Stomach (tissue), 8 donors: ENCODE measurements at regions not wholly inside any gene's neighbourhood (a gene's known extent, or its start where the extent isn't known, plus 50 kb on each side); places are given as distances from the start of the nearest gene placed in this dataset.

Source experiments
- DNase-seq, 2 donors: peaks; one replicate each; pipeline versions ENCODE4 v3.0.0 to v3.0.0-alpha.2; 2013 to 2019
- H3K27ac ChIP-seq, 5 donors: fragments of 200-600 bp in 4 of 5; sonication (generic) in 4 of 5; one replicate each; pipeline ENCODE4 v1.5.1; 2013 to 2019; ENCODE audit warnings: mild to moderate bottlenecking in 1 of 5, moderate library complexity in 1 of 5
- H3K27me3 ChIP-seq, 3 donors: fragments of 200-600 bp; sonication (generic); one replicate each; pipeline ENCODE4 v1.5.1; 2017 to 2019; ENCODE audit warnings: mixed run types in 1 of 3
- H3K36me3 ChIP-seq, 4 donors: fragments of 200-600 bp; sonication (generic); 1 replicate in 3 of 4; 2 replicates in 1 of 4; pipeline ENCODE4 v1.5.1; 2016 to 2019
- H3K4me1 ChIP-seq, 4 donors: fragments of 200-600 bp; sonication (generic); one replicate each; pipeline ENCODE4 v1.5.1; 2016 to 2019
- H3K4me3 ChIP-seq, 4 donors: fragments of 200-600 bp; sonication (generic) in 3 of 4; one replicate each; pipeline ENCODE4 v1.5.1; 2016 to 2019; ENCODE audit warnings: mild to moderate bottlenecking in 1 of 4
- H3K9me3 ChIP-seq, 4 donors: fragments of 200-600 bp; sonication (generic); one replicate each; pipeline ENCODE4 v1.5.1; 2016 to 2019
- EP300 ChIP-seq: sonication (generic); formaldehyde crosslinking; IDR thresholded peaks from one replicate; pipeline ENCODE4 v1.6.1; 2017; ENCODE audit warnings: antibody characterized with exemption
- POLR2A ChIP-seq, 4 donors: fragments of 450-650 bp; IDR thresholded peaks; one replicate each; pipeline ENCODE4 v1.6.1; 2016; ENCODE audit warnings: antibody characterized with exemption in 4 of 4, control low read depth in 2 of 4, mild to moderate bottlenecking in 1 of 4, moderate library complexity in 1 of 4
- POLR2AphosphoS5 ChIP-seq, 3 donors: sonication (generic); formaldehyde crosslinking; IDR thresholded peaks; one replicate each; pipeline ENCODE4 v1.6.1; 2016; ENCODE audit warnings: antibody characterized with exemption in 3 of 3
- WGBS, 5 donors: extraction: QIAGEN DNeasy Blood & Tissue Kit in 3 of 5; methylation state at CpG; one replicate each; pipeline versions ENCODE4 v1.1.5 to v1.1.7; 2013 to 2018; 5-methylcytosine and 5-hydroxymethylcytosine counted together
- intact Hi-C: fragments of 100-400 bp; cut with DNase I; formaldehyde crosslinking; loops from one replicate; pipeline ENCODE4 v1.15.1; 2023; ENCODE audit warnings: low total_unique reads
- TF ChIP-seq, protein P1 (sequence below), 7 experiments: fragments of 450-650 bp in 4 of 7; fragments of 200-600 bp in 3 of 7; sonication (generic) in 3 of 7; IDR thresholded peaks; one replicate each; pipeline ENCODE4 v1.5.1; 2016 to 2019; ENCODE audit warnings: antibody characterized with exemption in 7 of 7, control low read depth in 2 of 7, mild to moderate bottlenecking in 1 of 7
- donor health status: healthy with polysubstance abuse.
- donor health status: Bipolar disorder and iron deficiency.
- donor health status: healthy.

DNA sequence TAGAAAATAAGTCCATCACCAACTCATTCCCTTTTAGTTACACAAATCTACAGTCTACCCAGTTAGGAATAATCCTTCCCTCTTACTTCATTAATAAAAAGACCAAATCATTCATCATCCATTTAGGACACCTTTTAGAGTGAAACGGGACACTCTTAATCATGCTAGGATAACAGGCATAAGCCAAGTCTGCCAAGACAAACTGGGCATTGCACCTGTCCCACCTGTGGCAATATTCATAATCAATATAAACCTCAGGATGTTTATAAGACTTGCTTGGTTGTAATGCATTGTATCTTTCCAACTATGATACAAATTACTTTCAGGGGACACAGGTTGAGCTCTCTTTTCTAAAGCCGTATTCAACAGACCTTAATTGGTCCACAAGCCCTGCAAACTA is 82.7 kb upstream of the SH3BP4 start:
- Histone ChIP-seq H3K4me1 (peaks cover 0 to 5% (median 0%) of the 10 kb centered on the region in 4 donors), H3K27ac (no peak overlapping the region), H3K36me3 (no peaks in the 10 kb centered on the region), H3K4me3 (no peak overlapping the region), H3K9me3 (no peaks in the 10 kb centered on the region), H3K27me3 (no peaks in the 10 kb centered on the region)
- no peak for DNase-seq
- TF ChIP-seq POLR2AphosphoS5 (IDR thresholded peaks at IDR 0.05) (no peak), EP300 (no peak), POLR2A (IDR thresholded peaks at IDR 0.05) (no peak)
- TF ChIP-seq, protein P1, sequence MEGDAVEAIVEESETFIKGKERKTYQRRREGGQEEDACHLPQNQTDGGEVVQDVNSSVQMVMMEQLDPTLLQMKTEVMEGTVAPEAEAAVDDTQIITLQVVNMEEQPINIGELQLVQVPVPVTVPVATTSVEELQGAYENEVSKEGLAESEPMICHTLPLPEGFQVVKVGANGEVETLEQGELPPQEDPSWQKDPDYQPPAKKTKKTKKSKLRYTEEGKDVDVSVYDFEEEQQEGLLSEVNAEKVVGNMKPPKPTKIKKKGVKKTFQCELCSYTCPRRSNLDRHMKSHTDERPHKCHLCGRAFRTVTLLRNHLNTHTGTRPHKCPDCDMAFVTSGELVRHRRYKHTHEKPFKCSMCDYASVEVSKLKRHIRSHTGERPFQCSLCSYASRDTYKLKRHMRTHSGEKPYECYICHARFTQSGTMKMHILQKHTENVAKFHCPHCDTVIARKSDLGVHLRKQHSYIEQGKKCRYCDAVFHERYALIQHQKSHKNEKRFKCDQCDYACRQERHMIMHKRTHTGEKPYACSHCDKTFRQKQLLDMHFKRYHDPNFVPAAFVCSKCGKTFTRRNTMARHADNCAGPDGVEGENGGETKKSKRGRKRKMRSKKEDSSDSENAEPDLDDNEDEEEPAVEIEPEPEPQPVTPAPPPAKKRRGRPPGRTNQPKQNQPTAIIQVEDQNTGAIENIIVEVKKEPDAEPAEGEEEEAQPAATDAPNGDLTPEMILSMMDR (IDR thresholded peaks at IDR 0.05): no peak
- intact Hi-C loops: no loop called here
- WGBS, 5 donors: 26 to 49% (median 39%) methylated on average over 2 of the region's 2 CpGs

DNA sequence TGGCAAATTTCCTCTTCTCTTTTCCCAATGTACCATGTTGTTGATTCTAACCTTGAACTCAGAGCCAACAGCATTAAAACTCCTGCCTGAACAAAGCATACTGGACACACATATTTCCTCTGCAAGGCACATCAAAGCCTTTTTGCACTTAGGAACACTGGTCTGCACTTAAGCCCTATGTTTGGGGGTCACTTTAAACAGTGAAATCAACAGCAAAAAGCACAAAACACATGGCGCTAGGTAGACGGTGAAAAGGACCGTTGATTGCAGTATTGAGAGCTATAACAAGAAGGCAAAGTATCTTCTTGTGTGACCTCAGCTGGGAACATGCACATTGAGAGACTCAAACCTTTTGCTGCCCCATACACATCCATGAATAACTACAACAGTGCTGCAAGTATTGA is 83.9 kb upstream of the SH3BP4 start:
- WGBS, 5 donors: 89 to 92% (median 91%) methylated on average over 3 of the region's 3 CpGs
- no peak overlapping the region for H3K4me3 ChIP-seq
- no peaks in the 10 kb centered on the region for H3K4me1 ChIP-seq
- no peaks in the 10 kb centered on the region for H3K36me3 ChIP-seq
- no peaks in the 10 kb centered on the region for H3K9me3 ChIP-seq
- DNase-seq: no peak
- no peaks in the 10 kb centered on the region for H3K27me3 ChIP-seq
- intact Hi-C loops: no loop called here
- H3K27ac ChIP-seq: no peak overlapping the region
- no peak for TF ChIP-seq POLR2A (IDR thresholded peaks at IDR 0.05)

DNA sequence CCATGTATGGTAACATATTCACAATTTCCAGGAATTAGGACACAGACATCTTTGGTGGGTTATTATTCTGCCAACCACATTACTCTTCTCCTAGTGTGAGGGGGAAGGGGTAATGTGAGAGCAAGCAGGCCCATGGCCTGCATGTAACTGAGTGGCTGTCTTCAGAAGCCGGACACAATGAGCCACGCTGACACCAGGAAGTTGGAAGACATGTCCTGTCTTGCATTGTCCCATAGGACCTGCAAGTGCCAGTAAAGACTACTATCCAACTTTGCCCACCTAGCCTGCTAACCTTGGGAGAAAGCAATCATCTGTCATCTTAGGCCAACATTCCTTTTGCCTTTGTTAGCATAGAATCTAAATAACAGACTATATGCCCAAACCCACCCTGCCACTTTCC is 86.2 kb upstream of the SH3BP4 start:
- Histone ChIP-seq H3K27me3 (no peaks in the 10 kb centered on the region), H3K4me3 (no peak overlapping the region), H3K27ac (no peak overlapping the region), H3K4me1 (peaks cover 0 to 6% (median 0%) of the 10 kb centered on the region in 4 donors), H3K9me3 (no peaks in the 10 kb centered on the region), H3K36me3 (no peaks in the 10 kb centered on the region)
- no peak for DNase-seq
- intact Hi-C loops: no loop called here
- TF ChIP-seq POLR2A (IDR thresholded peaks at IDR 0.05): no peak
- TF ChIP-seq, protein P1 (IDR thresholded peaks at IDR 0.05): no peak
- TF ChIP-seq EP300: no peak
- TF ChIP-seq POLR2AphosphoS5 (IDR thresholded peaks at IDR 0.05): no peak
- 92 to 100% (median 93%) methylated on average over 2 of the region's 2 CpGs for WGBS, 5 donors

DNA sequence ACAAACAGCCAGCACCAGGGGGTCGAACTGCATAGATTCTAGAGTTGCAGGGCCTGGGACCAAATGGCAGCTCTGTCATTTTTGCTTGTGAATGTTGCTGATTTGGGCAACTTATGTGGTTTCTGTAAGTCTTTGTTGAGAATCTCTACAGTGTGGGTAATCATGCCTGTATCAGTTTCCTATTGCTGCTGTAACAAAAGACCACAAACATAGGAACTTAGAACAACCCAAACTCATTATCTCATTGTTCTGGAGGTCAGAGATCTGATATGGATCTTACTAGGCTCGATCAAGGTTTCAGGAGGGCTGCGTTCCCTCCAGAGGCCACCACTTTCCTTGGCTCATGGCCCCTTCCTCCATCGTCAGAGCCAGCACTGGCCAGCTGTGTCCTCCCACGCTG is 86.8 kb upstream of the SH3BP4 start:
- 92 to 99% (median 93%) methylated on average over 5 of the region's 5 CpGs for WGBS, 5 donors

DNA sequence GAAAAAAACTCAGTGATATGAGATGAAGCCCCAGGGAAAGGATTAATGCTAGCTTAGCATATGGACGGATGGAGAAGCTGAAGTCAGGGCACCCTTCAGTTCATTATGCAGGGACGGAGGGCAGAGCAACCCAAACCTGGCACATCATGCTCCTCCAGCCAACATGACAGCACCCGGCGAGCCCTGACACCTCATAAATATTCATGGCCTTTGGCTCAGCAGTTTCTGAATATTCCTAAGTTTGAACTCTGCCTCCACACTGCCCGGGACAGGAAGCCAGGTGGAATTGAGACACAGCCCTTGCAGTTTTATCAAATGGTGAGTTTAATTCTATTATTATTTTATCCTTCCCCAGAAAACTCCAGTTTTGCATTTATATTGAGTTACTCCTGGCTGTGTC is 87.3 kb upstream of the SH3BP4 start:
- intact Hi-C loops: no loop called here
- Histone ChIP-seq H3K36me3 (no peaks in the 10 kb centered on the region), H3K9me3 (no peaks in the 10 kb centered on the region), H3K27ac (no peak overlapping the region), H3K27me3 (no peaks in the 10 kb centered on the region), H3K4me3 (no peak overlapping the region), H3K4me1 (peaks cover 0 to 6% (median 0%) of the 10 kb centered on the region in 4 donors)
- DNase-seq: no peak
- TF ChIP-seq, protein P1 (IDR thresholded peaks at IDR 0.05): no peak
- TF ChIP-seq EP300: no peak
- no peak for TF ChIP-seq POLR2AphosphoS5 (IDR thresholded peaks at IDR 0.05)
- TF ChIP-seq POLR2A (IDR thresholded peaks at IDR 0.05): no peak
- 87 to 98% (median 93%) methylated on average over 5 of the region's 5 CpGs for WGBS, 5 donors

More for the DNA sequence above, 86.8 kb upstream of the SH3BP4 start:
- Histone ChIP-seq H3K4me3 (no peak overlapping the region), H3K27me3 (no peaks in the 10 kb centered on the region), H3K36me3 (no peaks in the 10 kb centered on the region), H3K9me3 (no peaks in the 10 kb centered on the region), H3K4me1 (peaks cover 0 to 6% (median 0%) of the 10 kb centered on the region in 4 donors), H3K27ac (no peak overlapping the region)
- DNase-seq: no peak
- TF ChIP-seq POLR2A (IDR thresholded peaks at IDR 0.05): no peak
- no peak for TF ChIP-seq POLR2AphosphoS5 (IDR thresholded peaks at IDR 0.05)
- TF ChIP-seq, protein P1 (IDR thresholded peaks at IDR 0.05): no peak
- TF ChIP-seq EP300: no peak
- intact Hi-C loops: no loop called here
